Sigmoid colon (tissue), 3 donors: ENCODE measurements at regions not wholly inside any gene's neighbourhood (a gene's known extent, or its start where the extent isn't known, plus 50 kb on each side); places are given as distances from the start of the nearest gene placed in this dataset.

Experiments
- CTCF ChIP-seq, 4 experiments: fragments of 450-650 bp in 3 of 4; fragments of 200-600 bp in 1 of 4; IDR thresholded peaks; one replicate each; pipeline ENCODE4 v1.5.1; 2016 to 2019; ENCODE audit warnings: antibody characterized with exemption in 4 of 4, mild to moderate bottlenecking in 3 of 4, moderate library complexity in 2 of 4
- POLR2A ChIP-seq, 2 donors: fragments of 450-650 bp; IDR thresholded peaks; one replicate each; pipeline ENCODE4 v1.6.1; 2016; ENCODE audit warnings: antibody characterized with exemption in 2 of 2, mild to moderate bottlenecking in 2 of 2, moderate library complexity in 2 of 2

- TF ChIP-seq POLR2A (IDR thresholded peaks at IDR 0.05) (no peak), CTCF (IDR thresholded peaks at IDR 0.05) (no peak)
Observed at GRCh38 chr5:171625646-171626045, 160.0 kb upstream of the SMIM23 start.
